HG02973 (cell line): ENCODE measurements at regions not wholly inside any gene's neighbourhood (a gene's known extent, or its start where the extent isn't known, plus 50 kb on each side); places are given as distances from the start of the nearest gene placed in this dataset.
A peak's percentile ranks its signal among the peaks of the same experiment; 100 is the strongest.

ENCODE experiments used
- ATAC-seq: cut with Tn5 transposase; IDR thresholded peaks from one replicate; pipeline ENCODE4 v1.9.1; 2021; ENCODE audit warnings: moderate library complexity; ENCODE audit not compliant: unreplicated experiment

DNA sequence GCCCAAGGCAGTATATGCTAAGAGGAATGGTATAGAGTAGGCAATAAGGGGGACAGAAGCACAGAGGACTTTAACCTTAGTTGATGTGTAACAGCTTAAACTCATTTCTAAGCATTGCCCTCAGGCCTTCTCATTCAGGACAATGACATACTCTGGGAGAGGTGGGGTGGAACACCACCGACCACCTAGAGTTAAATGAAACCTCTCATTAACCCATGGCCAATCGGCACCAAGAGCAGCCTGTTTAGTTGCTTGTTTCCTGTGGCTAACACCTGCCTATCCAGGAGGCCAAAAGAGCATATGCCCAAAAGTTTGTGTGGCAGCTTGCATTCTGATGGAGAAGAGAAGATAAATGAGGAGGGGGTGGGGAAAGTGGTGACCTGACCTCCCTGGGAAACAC, 50.0 kb downstream of the PABIR2 start:
- ATAC-seq: no peak

DNA sequence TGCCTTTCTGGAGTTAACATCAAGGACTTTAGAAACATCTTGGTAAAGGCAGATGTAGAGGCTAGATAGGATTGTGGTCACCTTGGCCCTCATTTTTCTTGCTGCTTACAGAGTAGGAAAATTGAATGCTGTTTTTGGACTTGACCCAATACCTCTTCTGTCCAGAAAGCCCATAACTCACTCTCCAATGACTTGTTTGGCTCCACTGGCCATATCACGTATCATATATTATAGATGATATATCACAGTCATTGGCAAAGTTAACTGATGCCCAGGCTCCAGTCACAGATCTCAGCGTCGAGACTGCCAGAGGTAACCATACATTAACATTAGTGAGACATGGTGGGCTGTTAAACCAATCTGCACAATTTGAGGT, 50.6 kb downstream of the PABIR2 start:
- no peak for ATAC-seq

DNA sequence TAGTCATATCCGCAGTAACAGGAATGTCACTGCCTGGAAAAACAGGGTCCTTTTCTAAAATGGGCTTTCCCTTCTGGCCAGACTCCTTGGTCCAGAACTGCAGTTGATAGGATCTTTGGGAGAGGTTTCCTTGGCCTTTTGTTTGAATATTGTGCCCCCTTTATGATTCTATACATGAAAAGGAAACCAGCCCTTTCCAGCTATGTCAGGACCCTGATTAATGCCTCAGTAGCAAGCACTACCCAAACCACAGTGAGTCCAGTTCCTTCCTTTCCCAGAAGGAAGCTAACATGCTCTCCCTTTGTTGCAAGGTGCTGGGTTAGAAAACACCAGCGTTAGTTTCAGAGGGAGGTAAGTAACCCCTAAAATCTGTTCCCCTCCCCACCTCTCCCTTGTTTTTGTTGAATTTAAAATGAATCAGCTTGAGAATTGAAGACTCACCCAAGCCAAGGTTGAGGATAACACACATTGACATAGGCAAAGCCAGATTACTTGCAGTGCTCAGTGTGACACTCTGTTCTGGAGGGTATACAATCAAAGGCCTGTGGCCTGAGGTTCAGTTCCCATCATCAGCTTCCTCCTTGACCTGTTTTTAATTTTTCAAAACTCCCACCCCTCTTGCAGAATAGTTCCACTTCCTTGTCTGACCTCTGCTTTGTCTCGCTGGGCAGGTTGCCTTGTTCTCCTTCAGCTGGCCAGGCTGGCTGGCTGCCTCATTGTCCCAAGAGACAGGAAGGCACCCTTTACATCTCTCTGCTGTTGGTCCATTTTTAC, 51.2 kb downstream of the PABIR2 start:
- no peak for ATAC-seq

DNA sequence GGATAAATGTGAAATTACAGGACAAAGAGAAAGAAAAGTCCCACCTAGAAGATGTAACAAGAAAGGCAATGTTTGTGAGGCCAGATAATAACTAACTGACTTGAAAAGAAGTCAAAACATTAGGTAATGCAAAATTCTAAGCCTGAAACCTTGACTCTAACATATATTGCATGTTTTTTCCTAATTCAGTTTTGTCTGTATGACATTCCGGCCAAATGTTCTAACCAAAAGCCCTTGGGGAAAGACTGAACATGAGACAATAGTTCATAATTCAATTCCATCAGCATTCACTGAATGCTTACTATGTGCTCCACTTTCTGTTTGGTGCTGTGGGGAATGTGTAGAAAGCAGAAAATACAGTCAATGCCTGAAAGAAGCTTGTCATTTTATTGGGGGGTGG, 53.9 kb downstream of the PABIR2 start:
- no peak for ATAC-seq

DNA sequence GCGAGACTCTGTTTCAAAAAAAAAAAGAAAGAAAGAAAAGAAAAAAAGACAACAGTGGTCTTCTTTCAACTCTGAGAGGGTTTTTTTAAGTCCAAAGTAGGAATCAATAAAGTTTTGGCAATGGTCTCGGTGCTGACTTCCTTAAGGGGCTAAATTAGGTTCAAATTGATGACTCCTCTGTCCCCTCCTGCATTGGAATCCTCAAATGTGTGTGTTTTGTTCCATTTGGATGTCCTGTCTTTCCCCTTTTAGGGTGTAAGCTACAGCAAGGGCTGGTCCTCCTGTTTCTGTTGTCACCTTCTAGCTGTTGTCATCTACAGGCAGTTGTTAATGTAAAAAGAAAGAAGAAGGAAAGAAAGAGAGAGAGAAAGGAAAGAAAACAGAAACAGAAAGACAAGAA, 54.4 kb downstream of the PABIR2 start:
- no peak for ATAC-seq

DNA sequence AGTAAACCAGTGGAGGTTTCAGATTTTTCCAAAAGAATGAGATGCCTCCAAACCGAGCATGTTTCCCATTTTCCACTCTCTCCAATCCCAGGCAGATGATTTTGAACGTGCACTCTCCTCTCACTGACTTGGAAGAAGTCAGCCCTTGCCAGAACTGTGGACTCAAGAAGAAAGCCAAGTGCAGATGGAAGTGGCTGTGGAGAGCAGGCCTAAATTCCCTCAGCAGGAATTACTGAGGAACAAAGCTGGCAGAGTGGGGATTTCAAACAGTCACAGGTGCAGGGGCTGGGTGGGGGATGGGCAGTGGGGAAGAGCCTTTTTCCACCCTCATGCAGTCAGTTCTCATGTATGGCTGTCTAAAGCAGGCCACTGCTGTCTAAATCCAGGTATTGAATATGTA, 55.3 kb downstream of the PABIR2 start:
- no peak for ATAC-seq

DNA sequence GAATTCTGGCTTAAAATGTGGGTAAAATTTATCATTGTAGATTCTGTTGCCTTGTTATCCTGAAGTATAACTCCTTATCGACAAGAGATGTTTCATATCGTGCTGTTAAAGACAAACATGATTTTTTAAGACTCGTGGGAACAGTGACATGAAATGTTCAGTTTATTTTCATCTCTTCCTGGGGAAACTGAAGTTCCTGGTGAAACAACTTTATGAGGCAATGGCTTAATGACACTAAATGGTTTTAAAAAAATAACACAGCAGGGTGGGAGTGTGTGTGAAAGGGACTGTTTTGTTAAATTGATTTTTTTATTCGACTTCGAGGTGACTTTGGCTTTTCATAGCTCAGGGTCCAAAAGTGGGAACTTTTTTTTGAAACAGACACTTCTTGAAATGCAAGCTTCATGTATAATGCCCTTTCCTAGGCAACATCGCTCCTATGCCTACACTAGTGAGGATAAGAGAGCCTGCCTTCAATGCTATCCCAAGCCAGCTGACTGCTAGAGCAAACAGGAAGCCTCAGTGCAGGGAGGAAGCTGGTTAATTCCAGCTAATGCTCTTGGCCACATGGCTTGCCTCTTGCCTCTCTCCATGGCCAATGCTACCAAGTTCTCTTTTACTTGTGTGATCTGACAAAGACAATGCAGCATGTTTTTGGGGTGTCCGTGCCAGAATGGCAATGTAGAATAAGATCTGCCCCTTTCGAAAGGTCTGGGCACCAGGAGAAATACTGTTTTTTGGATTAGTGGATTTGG, 57.8 kb downstream of the PABIR2 start:
- no peak for ATAC-seq

DNA sequence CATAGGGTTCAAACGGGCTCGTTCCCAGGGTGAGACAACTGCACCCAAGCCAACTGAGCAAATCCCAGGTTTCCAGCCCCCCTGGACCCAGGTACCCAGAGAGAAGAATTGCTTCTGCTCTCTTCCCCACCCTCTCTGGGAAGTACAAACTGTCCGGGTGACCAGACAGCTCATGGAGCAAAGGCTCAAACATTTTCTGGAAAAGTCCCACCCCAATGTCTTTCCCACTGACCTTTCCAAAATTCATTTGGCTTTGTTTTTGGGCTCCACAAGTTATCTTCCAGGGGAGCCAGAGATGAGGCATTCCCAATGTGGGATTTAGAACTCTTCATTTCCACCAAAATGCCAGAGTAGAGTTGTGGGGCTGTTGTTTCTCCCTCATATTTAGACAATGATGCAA, 58.6 kb downstream of the PABIR2 start:
- ATAC-seq: no peak

DNA sequence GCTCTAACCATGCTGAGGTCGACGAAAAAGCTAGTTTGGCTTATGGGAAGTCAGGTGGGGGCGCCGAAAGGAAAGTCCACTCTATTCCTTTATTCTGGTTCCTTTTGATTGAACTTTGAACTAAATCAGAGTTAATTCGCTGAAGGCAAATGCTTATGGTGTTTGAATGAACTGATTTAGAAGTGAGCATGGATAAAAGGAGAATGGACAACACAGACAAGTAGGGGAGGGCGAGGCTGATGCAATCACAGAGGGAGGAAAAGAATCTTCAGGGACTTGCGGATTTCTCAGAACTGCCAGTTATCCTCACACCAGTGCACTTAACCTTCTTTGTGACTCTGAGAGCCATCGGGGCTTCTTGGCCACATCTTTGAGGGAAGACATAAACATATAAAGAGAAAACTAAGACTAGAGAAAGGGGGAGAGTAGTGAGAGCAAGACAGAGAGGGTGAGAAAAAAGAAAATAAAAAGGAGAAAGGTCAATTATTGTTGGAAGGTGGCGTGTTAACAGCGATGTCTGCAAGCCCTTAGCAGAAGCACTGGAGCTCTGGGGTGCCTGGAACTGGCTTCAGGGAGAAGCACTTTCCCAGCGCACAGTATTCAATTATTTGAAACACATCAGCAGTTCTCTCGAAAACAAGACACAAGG, 59.2 kb downstream of the PABIR2 start:
- ATAC-seq: no peak

DNA sequence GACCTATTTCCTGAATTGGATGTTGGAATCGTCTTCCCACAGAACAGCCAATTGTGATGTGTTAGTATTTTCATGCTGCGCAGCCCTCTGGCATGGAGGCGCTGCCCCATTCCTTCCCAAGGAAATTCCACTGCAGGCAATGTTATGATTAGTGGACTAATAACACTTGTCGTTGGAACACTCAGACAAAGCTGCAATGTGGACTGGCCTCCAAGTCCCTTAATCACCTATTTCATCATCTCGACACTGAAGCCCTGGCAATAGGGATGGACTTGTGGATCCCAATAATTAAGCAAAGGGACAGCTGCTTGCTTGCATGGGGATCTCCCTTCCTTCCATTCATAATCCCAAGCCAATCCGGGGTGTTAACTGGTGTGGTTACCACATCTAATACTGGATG, 59.9 kb downstream of the PABIR2 start:
- no peak for ATAC-seq

DNA sequence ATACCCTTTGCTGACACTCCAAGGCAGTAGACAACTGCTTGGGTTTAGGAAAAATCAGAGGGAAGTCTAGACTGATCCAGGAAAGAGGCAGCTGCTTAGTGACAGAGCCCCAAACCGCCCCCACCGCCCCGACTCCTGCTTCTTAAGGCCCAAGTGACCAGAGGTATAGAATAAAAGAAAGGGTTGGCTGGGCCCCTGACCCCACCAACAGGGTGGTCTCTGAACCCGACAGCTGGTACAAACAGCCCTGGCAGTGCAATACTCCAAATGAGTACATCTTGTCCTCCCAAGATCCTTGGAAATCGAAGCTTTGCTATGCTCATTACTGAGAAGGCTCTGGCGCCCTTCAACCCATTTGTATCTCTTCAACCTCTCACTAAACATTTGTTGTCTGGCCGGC, 60.6 kb downstream of the PABIR2 start:
- no peak for ATAC-seq

DNA sequence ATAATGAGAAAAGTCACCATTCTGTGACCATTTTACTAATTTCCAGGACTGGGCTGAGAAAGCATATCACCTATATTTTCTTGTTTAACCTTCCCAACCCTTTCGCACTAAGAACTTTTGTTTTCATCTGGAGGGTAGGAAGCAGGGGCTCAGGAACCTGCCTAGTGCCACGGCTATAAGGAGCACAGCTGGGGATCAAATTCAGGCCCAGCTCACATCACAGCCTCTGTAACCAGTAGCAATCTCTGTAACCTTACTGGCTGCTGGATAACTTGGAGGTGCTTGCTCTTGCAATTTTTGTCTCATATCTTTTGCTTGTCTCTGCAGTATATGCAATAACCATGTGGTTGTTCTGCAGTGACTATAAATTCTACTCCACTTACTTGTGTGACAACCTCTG, 62.0 kb downstream of the PABIR2 start:
- no peak for ATAC-seq

DNA sequence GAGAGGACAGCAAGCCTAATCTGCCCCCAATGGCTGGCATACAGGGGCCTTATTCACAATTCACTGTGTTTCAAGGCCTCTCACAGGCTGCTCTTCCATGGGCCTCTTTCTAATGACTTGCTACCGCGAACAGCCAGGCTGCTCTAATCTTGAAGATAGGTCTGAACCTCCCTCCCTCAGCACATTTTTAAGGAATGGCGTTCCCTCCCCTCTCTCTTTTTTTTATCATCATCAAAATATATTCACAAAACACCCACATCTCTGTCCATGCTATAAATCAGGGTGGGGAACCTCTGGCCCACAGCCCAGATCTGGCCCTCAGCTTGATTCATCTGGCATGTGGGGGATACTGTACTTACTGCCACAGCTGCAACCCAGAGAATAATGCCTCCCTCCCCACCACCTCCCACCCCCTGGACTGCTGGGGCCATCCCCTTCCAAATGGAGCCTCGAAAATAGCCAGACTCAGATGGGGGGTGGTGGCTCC, 62.5 kb downstream of the PABIR2 start:
- ATAC-seq: no peak

DNA sequence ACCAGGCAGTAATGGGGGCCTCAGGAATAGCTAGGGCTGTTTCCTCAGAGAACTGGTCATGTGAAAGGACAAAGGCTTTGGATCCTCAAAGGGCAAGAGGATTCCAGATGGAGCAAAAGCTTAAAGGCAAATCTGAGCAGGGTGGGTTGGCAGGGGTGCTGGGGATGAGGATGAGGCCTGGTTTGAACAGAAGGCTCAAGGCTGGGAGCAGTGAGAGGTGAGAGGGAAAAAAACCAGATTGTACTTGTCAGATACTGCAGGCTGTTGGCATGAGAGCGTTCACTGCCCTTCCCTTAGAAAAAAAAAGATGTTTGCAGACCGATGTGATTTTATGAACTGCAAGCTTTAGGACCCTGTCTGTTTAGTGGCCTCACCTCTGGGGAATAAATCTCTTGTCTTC, 63.4 kb downstream of the PABIR2 start:
- no peak for ATAC-seq

DNA sequence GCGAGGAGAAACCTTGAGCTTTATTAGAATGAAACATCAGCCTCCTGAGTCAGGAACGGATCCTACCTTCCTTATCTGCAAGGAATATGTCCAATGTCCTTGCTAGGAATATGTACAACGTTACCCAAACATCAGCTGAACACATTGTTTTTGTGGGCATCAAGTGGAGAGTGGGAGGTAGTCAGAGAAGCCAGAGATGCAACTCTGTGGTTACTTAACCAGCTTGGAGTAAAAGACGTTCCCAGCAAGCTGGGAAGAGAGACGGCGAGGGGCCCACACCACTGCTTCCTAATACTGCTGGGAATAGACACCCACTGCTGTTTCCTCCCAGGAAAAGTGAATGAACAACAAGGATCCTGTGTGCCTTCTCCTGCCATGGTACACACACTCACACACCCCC, 64.3 kb downstream of the PABIR2 start:
- no peak for ATAC-seq

DNA sequence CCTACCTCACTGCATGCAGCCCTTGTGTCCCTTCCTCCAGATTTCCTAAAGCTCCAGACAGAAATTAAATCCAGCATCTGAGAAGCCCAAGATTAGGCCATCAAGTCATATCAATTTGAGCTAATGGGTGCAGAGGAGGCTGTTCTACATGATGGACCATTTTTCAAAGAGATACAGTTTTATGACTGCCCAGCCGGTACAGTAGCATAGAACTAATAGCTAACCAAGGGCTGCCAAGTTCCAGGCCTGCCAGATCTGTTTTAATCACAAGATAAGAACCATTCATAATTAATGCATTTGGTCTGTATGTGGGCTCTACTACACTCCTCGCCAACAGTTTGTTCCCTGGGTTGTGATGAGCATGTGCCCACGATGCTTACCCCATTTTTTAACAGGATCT, 64.9 kb downstream of the PABIR2 start:
- no peak for ATAC-seq

DNA sequence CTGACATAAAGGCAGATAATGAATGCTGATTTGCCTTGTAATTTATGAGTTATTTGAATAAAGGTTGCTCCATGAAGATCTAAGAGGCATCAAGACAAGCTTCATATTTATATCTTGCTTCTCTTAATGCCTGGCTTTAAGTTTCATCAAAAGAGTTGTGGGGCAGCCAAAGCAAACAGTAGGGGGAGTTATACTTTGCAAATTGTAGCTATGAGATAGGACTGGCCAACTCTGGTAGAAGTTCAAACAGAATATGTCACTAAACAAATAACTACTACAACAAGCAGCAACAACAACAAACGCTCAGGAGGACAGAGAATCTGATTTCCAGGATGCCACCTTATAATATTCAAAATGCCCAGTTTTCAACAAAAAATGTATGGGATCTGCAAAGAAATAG, 69.1 kb upstream of the PLAC1 start:
- ATAC-seq: no peak

DNA sequence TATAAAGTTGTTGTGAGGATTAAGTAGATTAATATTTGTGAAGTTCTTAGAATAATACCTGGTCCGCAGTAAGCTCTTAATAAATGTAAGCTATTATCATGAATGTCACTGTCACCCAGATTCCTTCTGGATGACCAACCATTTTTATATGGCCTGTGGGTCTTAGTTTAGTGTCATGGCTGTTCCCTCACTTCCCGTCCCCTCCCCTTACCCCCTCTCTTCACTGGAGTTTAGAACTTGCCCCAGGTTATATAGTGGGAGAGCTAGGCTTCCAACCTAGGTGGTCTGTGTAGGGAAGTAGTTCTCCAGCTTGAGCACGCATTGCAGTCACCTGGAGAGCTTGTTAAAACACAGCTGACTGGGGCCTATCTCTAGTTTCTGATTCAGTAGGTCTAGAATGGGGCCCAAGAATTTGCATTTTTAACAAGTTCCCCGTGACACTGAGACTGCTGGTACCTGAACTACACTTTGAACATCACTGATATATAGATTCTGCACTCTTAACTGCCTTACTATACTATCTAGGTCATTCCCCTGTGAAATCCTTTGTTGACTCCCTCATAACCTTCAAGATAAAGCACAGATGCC, 66.9 kb upstream of the PLAC1 start:
- ATAC-seq: no peak

DNA sequence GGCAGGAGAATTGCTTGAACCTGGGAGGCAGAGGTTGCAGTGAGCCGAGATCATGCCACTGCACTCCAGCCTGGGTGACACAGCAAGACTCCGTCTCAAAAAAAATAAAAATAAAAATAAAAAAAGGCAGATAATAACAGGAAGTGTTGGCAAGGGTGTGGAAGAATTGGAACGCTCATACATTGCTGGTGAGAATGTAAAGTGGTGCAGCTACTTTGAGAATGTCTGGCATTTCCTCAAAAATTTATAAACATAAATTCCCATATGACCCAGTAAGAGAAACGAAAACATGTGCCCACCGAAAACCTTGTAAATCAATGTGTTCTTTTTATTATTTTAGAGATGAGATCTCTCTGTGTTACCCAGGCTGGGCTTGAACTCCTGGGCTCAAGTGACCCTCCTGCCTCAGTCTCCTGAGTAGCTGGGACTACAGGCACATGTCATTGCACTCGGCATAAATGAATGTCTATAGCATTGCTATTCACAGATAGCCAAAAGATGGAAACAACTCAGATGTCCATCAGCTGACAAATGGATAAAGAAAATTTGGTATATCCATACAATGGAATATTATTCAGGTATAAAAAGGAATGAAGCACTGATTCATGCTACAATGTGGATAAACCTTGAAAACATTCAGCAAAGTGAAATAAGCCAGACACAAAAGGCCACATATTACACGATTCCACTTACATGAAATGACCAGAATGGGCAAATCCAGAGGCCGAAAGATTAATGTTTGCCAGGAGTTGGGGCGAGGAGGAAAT, 63.7 kb upstream of the PLAC1 start:
- no peak for ATAC-seq

DNA sequence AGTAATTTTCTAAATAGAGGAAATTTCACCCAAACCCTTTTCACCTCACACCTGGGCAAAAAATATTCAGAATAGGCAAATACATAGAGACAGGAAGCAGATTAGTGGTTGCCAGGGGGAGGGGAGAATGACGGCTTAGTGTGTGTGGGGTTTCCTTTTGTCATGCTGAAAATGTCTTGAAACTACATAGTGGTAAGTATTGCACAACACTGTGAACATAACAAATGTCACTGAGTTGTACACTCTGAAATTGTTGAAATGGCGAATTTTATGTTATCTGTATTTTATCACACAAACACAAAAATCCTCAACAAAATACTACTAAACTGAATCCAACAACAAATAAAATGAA, 60.7 kb upstream of the PLAC1 start:
- peak; percentile 80 for ATAC-seq
